BJ (cell line): ENCODE measurements at regions not wholly inside any gene's neighbourhood (a gene's known extent, or its start where the extent isn't known, plus 50 kb on each side); places are given as distances from the start of the nearest gene placed in this dataset.

ENCODE experiments used
- CTCF ChIA-PET: fragments of 350-600 bp; formaldehyde crosslinking; extraction: SDS; loops from one replicate; lab custom pipeline; 2021; ENCODE audit warnings: antibody characterized with exemption, inconsistent platforms; lab: Yijun Ruan, JAX
- POLR2A ChIA-PET: fragments of 300-600 bp; sonication (Branson Sonifier 250); formaldehyde crosslinking; extraction: SDS; loops from one replicate; lab custom pipeline; 2021; ENCODE audit warnings: antibody characterized with exemption; lab: Charles Lee
- DNase-seq: peaks from one replicate; pipeline ENCODE4 v3.0.0-alpha.2; 2011; ENCODE audit warnings: low read depth
- H3K27me3 ChIP-seq: 2 replicates; pipeline ENCODE4 v1.6.0; 2011; ENCODE audit warnings: low read length; ENCODE audit not compliant: control insufficient read depth, insufficient read depth
- H3K36me3 ChIP-seq: 2 replicates; pipeline ENCODE4 v1.5.1; 2011; ENCODE audit warnings: low read length; ENCODE audit not compliant: control insufficient read depth, insufficient read depth
- H3K4me3 ChIP-seq: 2 replicates; pipeline ENCODE4 v1.5.1; 2011; ENCODE audit warnings: low read depth, mild to moderate bottlenecking, control low read depth, low read length
- CTCF ChIP-seq: IDR thresholded peaks from 2 replicates; pipeline ENCODE4 v1.5.1; 2011; ENCODE audit warnings: low read depth, mild to moderate bottlenecking, control low read depth, inconsistent platforms, low read length, moderate library complexity; ENCODE audit not compliant: insufficient read depth

- H3K27me3 ChIP-seq: no peaks in the 10 kb centered on the region
- no peak overlapping the region for H3K4me3 ChIP-seq
- H3K36me3 ChIP-seq: no peaks in the 10 kb centered on the region
- TF ChIP-seq CTCF: no peak
- no peak for DNase-seq
- ChIA-PET CTCF (interaction anchor here (0.6 kb wide), 1 partner anchor 714 kb away, joined by 3 read pairs; no protein-coding TSS in a partner anchor), POLR2A (no interaction called here)
Observed at GRCh38 chr2:123077101-123077500, 948.0 kb upstream of the CNTNAP5 start.

DNA sequence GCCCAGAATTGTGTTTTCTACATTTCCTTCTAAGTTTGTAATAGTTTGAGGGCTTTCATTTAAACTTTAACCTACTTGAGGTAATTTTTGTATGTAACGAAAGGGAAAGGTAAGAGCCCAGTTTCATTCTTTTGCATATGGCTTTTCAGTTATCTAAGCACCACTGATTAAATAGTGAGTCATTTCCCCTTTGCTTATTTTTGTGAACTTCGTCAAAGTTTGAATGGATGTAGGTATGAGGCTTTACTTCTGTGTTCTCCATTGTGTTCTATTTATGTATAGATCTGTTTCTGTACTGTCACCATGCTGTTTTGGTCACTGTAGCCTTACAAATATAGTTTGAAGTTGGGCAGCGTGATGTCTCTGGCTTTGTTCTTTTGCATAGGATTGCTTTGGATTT, 944.8 kb upstream of the CNTNAP5 start:
- no peak for TF ChIP-seq CTCF
- Histone ChIP-seq H3K27me3 (no peaks in the 10 kb centered on the region), H3K36me3 (no peaks in the 10 kb centered on the region), H3K4me3 (no peak overlapping the region)
- DNase-seq: no peak
- CTCF ChIA-PET: no interaction called here
- POLR2A ChIA-PET: no interaction called here

DNA sequence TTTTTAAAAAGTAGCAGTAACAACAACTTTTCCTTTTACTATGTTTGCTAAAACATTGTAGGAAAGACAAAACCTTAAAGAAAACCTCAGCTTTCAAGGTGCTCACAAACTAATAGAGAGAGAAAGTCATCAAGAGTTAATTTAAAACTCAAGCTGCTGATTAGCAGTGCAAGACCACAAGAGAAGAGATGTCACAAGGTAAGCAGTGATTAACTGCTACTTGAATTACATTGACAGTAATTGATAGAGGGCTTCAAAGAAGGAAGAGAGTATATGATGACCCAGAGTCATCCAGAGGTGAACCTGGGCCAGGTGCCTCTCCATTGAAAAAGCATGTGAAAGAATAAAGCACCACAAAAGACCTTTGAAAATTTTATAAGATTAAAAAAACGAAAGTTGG, 939.6 kb upstream of the CNTNAP5 start:
- H3K36me3 ChIP-seq: no peaks in the 10 kb centered on the region
- no peak for TF ChIP-seq CTCF
- ChIA-PET CTCF (no interaction called here), POLR2A (no interaction called here)
- no peak for DNase-seq
- H3K27me3 ChIP-seq: no peaks in the 10 kb centered on the region
- H3K4me3 ChIP-seq: no peak overlapping the region

GRCh38 chr2:123086613-123087385, 938.3 kb upstream of the CNTNAP5 start:
- Histone ChIP-seq H3K4me3 (no peak overlapping the region), H3K36me3 (no peaks in the 10 kb centered on the region), H3K27me3 (no peaks in the 10 kb centered on the region)
- TF ChIP-seq CTCF: no peak
- no peak for DNase-seq
- ChIA-PET POLR2A (no interaction called here), CTCF (no interaction called here)

- ChIA-PET POLR2A (no interaction called here), CTCF (no interaction called here)
- no peak for TF ChIP-seq CTCF
- no peak for DNase-seq
- no peaks in the 10 kb centered on the region for H3K36me3 ChIP-seq
- H3K27me3 ChIP-seq: no peaks in the 10 kb centered on the region
- H3K4me3 ChIP-seq: no peak overlapping the region
Observed at GRCh38 chr2:123091471-123091870, 933.6 kb upstream of the CNTNAP5 start.
